ENCODE measurements at regions not wholly inside any gene's neighbourhood (a gene's known extent, or its start where the extent isn't known, plus 50 kb on each side); places are given as distances from the start of the nearest gene placed in this dataset.
"Not testable (repeated sequence)": the region's sequence is repeated elsewhere in the genome, so short reads cannot be mapped to it uniquely, and the experiment has no call there.

DNA sequence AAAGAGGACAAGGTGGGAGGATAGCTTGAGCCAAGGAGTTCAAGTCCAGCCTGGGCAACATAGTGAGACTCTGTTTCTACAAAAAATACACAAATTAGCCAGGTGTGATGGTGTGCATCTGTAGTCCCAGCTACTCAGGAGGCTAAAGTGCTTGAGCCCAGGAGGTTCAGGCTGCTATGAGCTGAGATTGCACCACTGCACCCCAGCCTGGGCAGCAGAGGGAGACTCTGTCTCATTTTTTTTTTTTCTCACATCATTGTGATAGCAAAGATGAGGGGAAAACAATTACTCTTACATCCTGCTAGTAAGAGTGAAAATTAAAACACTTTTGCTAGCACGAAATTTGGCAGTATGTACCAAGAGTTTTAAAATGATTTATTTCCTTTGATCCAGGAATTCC lies 463.7 kb downstream of the TMEM135 start:
- Histone ChIP-seq H3K36me3 (ENCODE audit: control insufficient read depth in 4 of 4, insufficient read depth in 3 of 4, low read depth in 1 of 4, low read length in 3 of 4) (no peaks in the 10 kb centered on the region), H3K4me3 (ENCODE audit: low read depth in 1 of 3, low read length in 3 of 3) (no peak overlapping the region), H3K9me3 (ENCODE audit: control insufficient read depth in 4 of 4, low read length in 3 of 4) (no peaks in the 10 kb centered on the region), H3K9ac (ENCODE audit: low read depth in 1 of 2, low read length in 2 of 2) (no peak overlapping the region), H3K4me1 (ENCODE audit: control insufficient read depth in 4 of 4, insufficient read depth in 4 of 4, low read length in 3 of 4) (no peaks in the 10 kb centered on the region), H3K27me3 (ENCODE audit: control insufficient read depth in 4 of 4, insufficient read depth in 4 of 4, low read length in 3 of 4) (no peaks in the 10 kb centered on the region), H3K27ac (ENCODE audit: low read depth in 1 of 2, low read length in 2 of 2) (no peak overlapping the region)
- WGBS: 77% methylated on average over 1 of the region's 1 CpG
- DNase-seq (ENCODE audit: low spot score): no peak
- TF ChIP-seq YY1 (IDR thresholded peaks at IDR 0.05): no peak
- no peak for TF ChIP-seq FOXA1 (IDR thresholded peaks at IDR 0.05)
- no peak for TF ChIP-seq RXRA (IDR thresholded peaks at IDR 0.05)
- no peak for TF ChIP-seq MAX (IDR thresholded peaks at IDR 0.05)
- TF ChIP-seq TAF1 (conservative IDR thresholded peaks at IDR 0.05): no peak
- no peak for TF ChIP-seq HNF4A (conservative IDR thresholded peaks at IDR 0.05)

GRCh38 chr11:87494936-87495335 lies 457.2 kb downstream of the TMEM135 start:
- not testable (repeated sequence) for H3K27me3 ChIP-seq (ENCODE audit: control insufficient read depth in 4 of 4, insufficient read depth in 4 of 4, low read length in 3 of 4); H3K4me3 ChIP-seq (ENCODE audit: low read depth in 1 of 3, low read length in 3 of 3)
- 94% methylated on average over 3 of the region's 3 CpGs for WGBS

DNA sequence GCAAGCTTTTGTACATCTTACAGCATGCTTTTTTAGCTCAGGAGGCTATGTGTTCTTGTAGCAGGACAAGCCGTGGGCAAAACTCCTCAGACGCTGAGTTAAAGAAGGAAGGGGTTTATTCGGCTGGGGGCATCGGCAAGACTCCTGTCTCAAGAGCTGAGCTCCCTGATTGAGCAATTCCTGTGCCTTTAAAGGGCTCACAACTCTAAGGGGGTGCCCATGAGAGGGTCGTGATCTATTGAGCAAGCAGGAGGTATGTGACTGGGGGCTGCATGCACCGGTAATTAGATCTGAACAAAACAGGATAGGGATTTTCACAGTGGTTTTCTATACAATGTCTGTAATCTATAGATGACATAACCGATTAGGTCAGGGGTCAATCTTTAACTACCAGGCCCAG lies 456.3 kb downstream of the TMEM135 start:
- H3K4me3 ChIP-seq (ENCODE audit: low read depth in 1 of 3, low read length in 3 of 3); H3K4me1 ChIP-seq (ENCODE audit: control insufficient read depth in 4 of 4, insufficient read depth in 4 of 4, low read length in 3 of 4): not testable (repeated sequence)
- 72% methylated on average over 7 of the region's 7 CpGs for WGBS

More at GRCh38 chr11:87494936-87495335, 457.2 kb downstream of the TMEM135 start:
- not testable (repeated sequence) for DNase-seq (ENCODE audit: low spot score); H3K36me3 ChIP-seq (ENCODE audit: control insufficient read depth in 4 of 4, insufficient read depth in 3 of 4, low read depth in 1 of 4, low read length in 3 of 4); H3K27ac ChIP-seq (ENCODE audit: low read depth in 1 of 2, low read length in 2 of 2); H3K4me1 ChIP-seq (ENCODE audit: control insufficient read depth in 4 of 4, insufficient read depth in 4 of 4, low read length in 3 of 4); H3K9ac ChIP-seq (ENCODE audit: low read depth in 1 of 2, low read length in 2 of 2); H3K9me3 ChIP-seq (ENCODE audit: control insufficient read depth in 4 of 4, low read length in 3 of 4)

DNA sequence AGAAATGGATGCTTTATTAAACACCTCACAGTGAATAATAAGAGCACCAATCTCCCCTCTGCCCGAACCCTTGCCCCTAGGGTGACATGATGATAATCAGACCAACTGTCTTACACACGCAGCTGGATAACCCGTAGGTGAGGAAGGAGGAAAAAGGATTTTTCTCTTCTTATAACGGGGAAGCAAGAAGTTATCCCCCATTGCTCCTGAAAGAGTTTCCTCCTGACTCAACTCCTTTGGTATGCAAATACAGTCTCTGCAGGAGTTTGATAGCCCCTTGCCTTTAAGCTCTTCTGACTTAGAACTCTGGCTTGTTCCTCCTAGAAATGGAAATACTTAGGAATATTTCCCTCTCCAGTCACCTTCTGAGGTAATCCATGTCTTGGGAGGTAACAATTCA lies 455.8 kb downstream of the TMEM135 start:
- Histone ChIP-seq H3K4me3 (ENCODE audit: low read depth in 1 of 3, low read length in 3 of 3) (no peak overlapping the region), H3K27me3 (ENCODE audit: control insufficient read depth in 4 of 4, insufficient read depth in 4 of 4, low read length in 3 of 4) (no peaks in the 10 kb centered on the region), H3K9me3 (ENCODE audit: control insufficient read depth in 4 of 4, low read length in 3 of 4) (no peaks in the 10 kb centered on the region), H3K9ac (ENCODE audit: low read depth in 1 of 2, low read length in 2 of 2) (no peak overlapping the region), H3K36me3 (ENCODE audit: control insufficient read depth in 4 of 4, insufficient read depth in 3 of 4, low read depth in 1 of 4, low read length in 3 of 4) (no peaks in the 10 kb centered on the region), H3K27ac (ENCODE audit: low read depth in 1 of 2, low read length in 2 of 2) (no peak overlapping the region), H3K4me1 (ENCODE audit: control insufficient read depth in 4 of 4, insufficient read depth in 4 of 4, low read length in 3 of 4) (no peaks in the 10 kb centered on the region)
- 44% methylated on average over 4 of the region's 4 CpGs for WGBS
- no peak for TF ChIP-seq EGR1 (IDR thresholded peaks at IDR 0.05; ENCODE audit: low read depth in 2 of 2)
- TF ChIP-seq, protein P1, sequence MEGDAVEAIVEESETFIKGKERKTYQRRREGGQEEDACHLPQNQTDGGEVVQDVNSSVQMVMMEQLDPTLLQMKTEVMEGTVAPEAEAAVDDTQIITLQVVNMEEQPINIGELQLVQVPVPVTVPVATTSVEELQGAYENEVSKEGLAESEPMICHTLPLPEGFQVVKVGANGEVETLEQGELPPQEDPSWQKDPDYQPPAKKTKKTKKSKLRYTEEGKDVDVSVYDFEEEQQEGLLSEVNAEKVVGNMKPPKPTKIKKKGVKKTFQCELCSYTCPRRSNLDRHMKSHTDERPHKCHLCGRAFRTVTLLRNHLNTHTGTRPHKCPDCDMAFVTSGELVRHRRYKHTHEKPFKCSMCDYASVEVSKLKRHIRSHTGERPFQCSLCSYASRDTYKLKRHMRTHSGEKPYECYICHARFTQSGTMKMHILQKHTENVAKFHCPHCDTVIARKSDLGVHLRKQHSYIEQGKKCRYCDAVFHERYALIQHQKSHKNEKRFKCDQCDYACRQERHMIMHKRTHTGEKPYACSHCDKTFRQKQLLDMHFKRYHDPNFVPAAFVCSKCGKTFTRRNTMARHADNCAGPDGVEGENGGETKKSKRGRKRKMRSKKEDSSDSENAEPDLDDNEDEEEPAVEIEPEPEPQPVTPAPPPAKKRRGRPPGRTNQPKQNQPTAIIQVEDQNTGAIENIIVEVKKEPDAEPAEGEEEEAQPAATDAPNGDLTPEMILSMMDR (IDR thresholded peaks at IDR 0.05; ENCODE audit: low read depth, low read length, missing input control): no peak
- no peak for TF ChIP-seq GABPA (IDR thresholded peaks at IDR 0.05 in 1 of 2, conservative IDR thresholded peaks at IDR 0.05 in 1 of 2)
- TF ChIP-seq JUND (IDR thresholded peaks at IDR 0.05): no peak
- TF ChIP-seq FOXA2 (IDR thresholded peaks at IDR 0.05): no peak
- TF ChIP-seq MAX (IDR thresholded peaks at IDR 0.05): no peak
- TF ChIP-seq YY1 (IDR thresholded peaks at IDR 0.05): no peak
- TF ChIP-seq, protein P2, sequence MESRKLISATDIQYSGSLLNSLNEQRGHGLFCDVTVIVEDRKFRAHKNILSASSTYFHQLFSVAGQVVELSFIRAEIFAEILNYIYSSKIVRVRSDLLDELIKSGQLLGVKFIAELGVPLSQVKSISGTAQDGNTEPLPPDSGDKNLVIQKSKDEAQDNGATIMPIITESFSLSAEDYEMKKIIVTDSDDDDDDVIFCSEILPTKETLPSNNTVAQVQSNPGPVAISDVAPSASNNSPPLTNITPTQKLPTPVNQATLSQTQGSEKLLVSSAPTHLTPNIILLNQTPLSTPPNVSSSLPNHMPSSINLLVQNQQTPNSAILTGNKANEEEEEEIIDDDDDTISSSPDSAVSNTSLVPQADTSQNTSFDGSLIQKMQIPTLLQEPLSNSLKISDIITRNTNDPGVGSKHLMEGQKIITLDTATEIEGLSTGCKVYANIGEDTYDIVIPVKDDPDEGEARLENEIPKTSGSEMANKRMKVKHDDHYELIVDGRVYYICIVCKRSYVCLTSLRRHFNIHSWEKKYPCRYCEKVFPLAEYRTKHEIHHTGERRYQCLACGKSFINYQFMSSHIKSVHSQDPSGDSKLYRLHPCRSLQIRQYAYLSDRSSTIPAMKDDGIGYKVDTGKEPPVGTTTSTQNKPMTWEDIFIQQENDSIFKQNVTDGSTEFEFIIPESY (IDR thresholded peaks at IDR 0.05): no peak
- TF ChIP-seq HNF4A (conservative IDR thresholded peaks at IDR 0.05): no peak
- TF ChIP-seq REST (IDR thresholded peaks at IDR 0.05): no peak
- TF ChIP-seq SP1 (IDR thresholded peaks at IDR 0.05): no peak
- no peak for TF ChIP-seq TAF1 (conservative IDR thresholded peaks at IDR 0.05)
- TF ChIP-seq HNF4G (IDR thresholded peaks at IDR 0.05): no peak
- no peak for TF ChIP-seq RAD21 (IDR thresholded peaks at IDR 0.05)
- TF ChIP-seq NR2F2 (IDR thresholded peaks at IDR 0.05): no peak
- TF ChIP-seq RXRA (IDR thresholded peaks at IDR 0.05): no peak
- DNase-seq (ENCODE audit: low spot score): no peak

More for the DNA sequence above, 456.3 kb downstream of the TMEM135 start:
- H3K27ac ChIP-seq (ENCODE audit: low read depth in 1 of 2, low read length in 2 of 2); H3K9me3 ChIP-seq (ENCODE audit: control insufficient read depth in 4 of 4, low read length in 3 of 4); DNase-seq (ENCODE audit: low spot score); H3K36me3 ChIP-seq (ENCODE audit: control insufficient read depth in 4 of 4, insufficient read depth in 3 of 4, low read depth in 1 of 4, low read length in 3 of 4); H3K9ac ChIP-seq (ENCODE audit: low read depth in 1 of 2, low read length in 2 of 2); H3K27me3 ChIP-seq (ENCODE audit: control insufficient read depth in 4 of 4, insufficient read depth in 4 of 4, low read length in 3 of 4): not testable (repeated sequence)

Measured in liver (tissue), 8 donors.